ENCODE measurements at regions not wholly inside any gene's neighbourhood (a gene's known extent, or its start where the extent isn't known, plus 50 kb on each side); places are given as distances from the start of the nearest gene placed in this dataset.

DNA sequence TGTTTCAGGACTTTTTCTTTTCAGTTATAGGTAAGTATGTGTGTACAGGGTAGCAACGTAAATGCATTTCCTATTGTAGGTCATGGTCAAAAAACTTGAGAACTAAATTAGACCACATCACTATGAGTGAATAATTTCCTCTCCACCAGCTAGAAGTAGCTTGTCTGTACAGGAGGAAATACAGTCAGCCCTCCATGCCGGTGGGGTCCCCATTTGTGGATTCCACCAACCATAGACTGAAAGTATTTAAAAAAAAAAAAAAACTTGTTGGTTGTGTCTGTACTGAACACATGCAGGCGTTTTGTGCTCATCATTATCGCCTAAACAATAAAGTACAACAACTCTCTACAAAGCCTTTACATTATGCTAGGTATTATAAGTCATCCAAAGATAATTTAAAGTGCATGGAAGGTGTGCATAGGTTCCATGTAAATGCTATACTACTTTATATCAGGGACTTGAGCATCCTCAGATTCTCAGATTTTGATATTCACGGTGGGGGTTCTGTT is 94.2 kb upstream of the NDUFV2 start (continued):
- peak; percentile 66; the same call in 1 of the 2 replicates for TF ChIP-seq CUX1 (CRISPR knock-in tag; IDR thresholded peaks at IDR 0.05)
- no peak for TF ChIP-seq SMAD4 (CRISPR knock-in tag; conservative IDR thresholded peaks at IDR 0.05)
- TF ChIP-seq CHD2 (IDR thresholded peaks at IDR 0.05; ENCODE audit: low read depth, low read length): no peak
- TF ChIP-seq HDAC8 (tag; IDR thresholded peaks at IDR 0.05): no peak
- TF ChIP-seq, protein P1, sequence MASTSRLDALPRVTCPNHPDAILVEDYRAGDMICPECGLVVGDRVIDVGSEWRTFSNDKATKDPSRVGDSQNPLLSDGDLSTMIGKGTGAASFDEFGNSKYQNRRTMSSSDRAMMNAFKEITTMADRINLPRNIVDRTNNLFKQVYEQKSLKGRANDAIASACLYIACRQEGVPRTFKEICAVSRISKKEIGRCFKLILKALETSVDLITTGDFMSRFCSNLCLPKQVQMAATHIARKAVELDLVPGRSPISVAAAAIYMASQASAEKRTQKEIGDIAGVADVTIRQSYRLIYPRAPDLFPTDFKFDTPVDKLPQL (IDR thresholded peaks at IDR 0.05; ENCODE audit: extremely low read depth, insufficient read length): no peak
- no peak for TF ChIP-seq HES1 (IDR thresholded peaks at IDR 0.05; ENCODE audit: low read depth)
- TF ChIP-seq, protein P2, sequence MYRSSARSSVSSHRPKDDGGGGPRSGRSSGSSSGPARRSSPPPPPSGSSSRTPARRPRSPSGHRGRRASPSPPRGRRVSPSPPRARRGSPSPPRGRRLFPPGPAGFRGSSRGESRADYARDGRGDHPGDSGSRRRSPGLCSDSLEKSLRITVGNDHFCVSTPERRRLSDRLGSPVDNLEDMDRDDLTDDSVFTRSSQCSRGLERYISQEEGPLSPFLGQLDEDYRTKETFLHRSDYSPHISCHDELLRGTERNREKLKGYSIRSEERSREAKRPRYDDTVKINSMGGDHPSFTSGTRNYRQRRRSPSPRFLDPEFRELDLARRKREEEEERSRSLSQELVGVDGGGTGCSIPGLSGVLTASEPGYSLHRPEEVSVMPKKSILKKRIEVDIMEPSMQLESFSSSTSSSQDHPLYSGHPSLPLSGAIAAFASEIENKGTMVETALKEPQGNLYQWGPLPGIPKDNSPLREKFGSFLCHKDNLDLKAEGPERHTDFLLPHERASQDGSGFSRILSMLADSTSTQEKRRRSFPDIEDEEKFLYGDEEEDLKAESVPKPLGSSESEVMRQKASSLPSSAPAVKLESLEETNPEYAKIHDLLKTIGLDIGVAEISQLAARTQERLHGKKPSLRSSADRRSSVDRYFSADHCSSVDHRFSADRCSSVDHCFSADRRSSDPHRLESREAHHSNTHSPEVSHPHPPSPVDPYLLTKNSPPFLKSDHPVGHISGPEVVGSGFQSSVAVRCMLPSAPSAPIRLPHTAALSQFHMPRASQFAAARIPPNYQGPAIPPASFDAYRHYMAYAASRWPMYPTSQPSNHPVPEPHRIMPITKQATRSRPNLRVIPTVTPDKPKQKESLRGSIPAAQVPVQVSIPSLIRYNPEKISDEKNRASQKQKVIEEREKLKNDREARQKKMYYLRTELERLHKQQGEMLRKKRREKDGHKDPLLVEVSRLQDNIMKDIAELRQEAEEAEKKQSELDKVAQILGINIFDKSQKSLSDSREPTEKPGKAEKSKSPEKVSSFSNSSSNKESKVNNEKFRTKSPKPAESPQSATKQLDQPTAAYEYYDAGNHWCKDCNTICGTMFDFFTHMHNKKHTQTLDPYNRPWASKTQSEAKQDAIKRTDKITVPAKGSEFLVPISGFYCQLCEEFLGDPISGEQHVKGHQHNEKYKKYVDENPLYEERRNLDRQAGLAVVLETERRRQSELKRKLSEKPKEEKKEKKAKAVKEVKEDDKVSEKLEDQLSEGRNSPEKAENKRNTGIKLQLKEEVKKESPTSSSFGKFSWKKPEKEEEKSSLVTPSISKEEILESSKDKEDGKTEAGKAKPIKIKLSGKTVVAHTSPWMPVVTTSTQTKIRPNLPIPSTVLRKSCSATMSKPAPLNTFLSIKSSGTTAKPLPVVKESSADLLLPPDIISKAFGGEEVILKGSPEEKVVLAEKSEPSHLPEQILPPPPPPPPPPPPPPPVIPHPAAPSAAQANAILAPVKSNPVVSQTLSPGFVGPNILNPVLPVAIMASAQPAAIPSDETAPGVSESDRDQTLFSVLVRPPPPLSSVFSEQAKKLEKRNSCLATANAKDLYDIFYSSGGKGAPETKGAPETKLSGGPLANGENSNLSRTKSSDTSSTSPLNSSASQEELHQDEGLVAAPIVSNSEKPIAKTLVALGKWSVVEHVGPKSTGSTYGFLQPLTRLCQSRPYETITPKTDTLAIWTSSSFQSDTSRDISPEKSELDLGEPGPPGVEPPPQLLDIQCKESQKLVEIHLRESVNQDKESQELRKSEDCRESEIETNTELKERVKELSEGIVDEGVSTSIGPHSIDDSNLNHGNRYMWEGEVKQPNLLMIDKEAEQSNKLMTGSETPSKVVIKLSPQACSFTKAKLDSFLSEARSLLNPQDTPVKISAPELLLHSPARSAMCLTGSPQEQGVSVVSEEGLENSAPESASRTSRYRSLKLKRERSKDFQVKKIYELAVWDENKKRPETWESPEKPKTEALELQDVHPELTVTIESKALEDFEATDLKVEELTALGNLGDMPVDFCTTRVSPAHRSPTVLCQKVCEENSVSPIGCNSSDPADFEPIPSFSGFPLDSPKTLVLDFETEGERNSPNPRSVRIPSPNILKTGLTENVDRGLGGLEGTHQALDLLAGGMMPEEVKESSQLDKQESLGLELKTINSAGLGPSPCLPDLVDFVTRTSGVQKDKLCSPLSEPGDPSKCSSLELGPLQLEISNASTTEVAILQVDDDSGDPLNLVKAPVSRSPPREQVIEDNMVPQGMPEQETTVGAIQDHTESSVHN (IDR thresholded peaks at IDR 0.05; ENCODE audit: borderline replicate concordance in 1 of 2, low read depth in 1 of 2): no peak
- no peak for TF ChIP-seq GABPA (tag; conservative IDR thresholded peaks at IDR 0.05; ENCODE audit: low read depth)
- TF ChIP-seq ZNF696 (CRISPR knock-in tag; conservative IDR thresholded peaks at IDR 0.05): no peak
- TF ChIP-seq MNT (conservative IDR thresholded peaks at IDR 0.05): no peak

Measured in K562 (cell line).